ENCODE measurements at regions not wholly inside any gene's neighbourhood (a gene's known extent, or its start where the extent isn't known, plus 50 kb on each side); places are given as distances from the start of the nearest gene placed in this dataset.

DNA sequence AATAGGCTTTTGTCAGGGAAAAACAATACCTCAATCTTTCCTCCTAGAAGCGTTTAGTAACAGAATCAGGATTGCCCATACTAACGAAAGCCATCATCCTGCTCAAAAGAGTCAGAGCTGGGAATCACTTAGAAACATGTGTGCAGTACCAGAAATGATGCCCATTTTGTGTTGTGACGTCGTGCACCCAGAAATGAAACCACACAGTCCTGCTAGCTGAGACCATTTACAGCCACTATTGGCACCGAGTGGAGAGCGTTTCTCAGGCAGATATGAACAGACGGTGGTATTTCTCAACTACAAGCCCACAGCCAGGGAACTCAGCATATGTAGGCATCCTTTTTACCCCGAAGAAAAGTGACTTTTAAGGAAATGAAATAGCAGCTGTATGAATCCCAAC, 284.3 kb upstream of the LRATD1 start:
- Histone ChIP-seq H3K9ac (replicated peaks; ENCODE audit: extremely low read depth, insufficient read depth, low read length) (no peak overlapping the region), H3K4me1 (ENCODE audit: control insufficient read depth, extremely low read depth, insufficient read depth, low read length) (no peaks in the 10 kb centered on the region), H3K79me2 (ENCODE audit: control insufficient read depth, insufficient read depth, low read length) (no peaks in the 10 kb centered on the region), H4K20me1 (replicated peaks; ENCODE audit: control insufficient read depth, extremely low read depth, insufficient read depth, low read length) (no peaks in the 10 kb centered on the region), H3K9me3 (replicated peaks; ENCODE audit: control insufficient read depth, insufficient read depth, low read length) (peaks cover 3% of the 10 kb centered on the region), H3K4me2 (ENCODE audit: insufficient read depth, low read length) (no peak overlapping the region), H3K9me1 (replicated peaks; ENCODE audit: control insufficient read depth, extremely low read depth, insufficient read depth, low read length) (no peaks in the 10 kb centered on the region), H3K27ac (ENCODE audit: insufficient read depth, low read depth, low read length) (no peak overlapping the region), H3K36me3 (ENCODE audit: control insufficient read depth in 2 of 2, extremely low read depth in 1 of 2, insufficient read depth in 2 of 2, low read length in 2 of 2) (no peaks in the 10 kb centered on the region), H2AFZ (ENCODE audit: low read depth, low read length) (no peak overlapping the region), H3K27me3 (ENCODE audit: control insufficient read depth in 2 of 2, insufficient read depth in 2 of 2, low read length in 2 of 2) (no peaks in the 10 kb centered on the region), H3K4me3 (replicated peaks in 1 of 3; ENCODE audit: insufficient read depth in 1 of 3, low read depth in 1 of 3, low read length in 3 of 3) (no peak overlapping the region)
- intact Hi-C loops (cut with micrococcal nuclease) (no loop called here), dilution Hi-C loops (cut with MboI; ENCODE audit: extremely low pct_ligation_motif_present, low sequenced_read_pairs) (no loop called here)
- ChIA-PET POLR2A (no interaction called here), CTCF (no interaction called here)
- no peak for TF ChIP-seq POLR2AphosphoS5 (IDR thresholded peaks at IDR 0.05; ENCODE audit: insufficient read depth, low read depth, low read length)
- TF ChIP-seq POLR2A (IDR thresholded peaks at IDR 0.05; ENCODE audit: low read depth, low read length) = no peak
- TF ChIP-seq, protein P1, sequence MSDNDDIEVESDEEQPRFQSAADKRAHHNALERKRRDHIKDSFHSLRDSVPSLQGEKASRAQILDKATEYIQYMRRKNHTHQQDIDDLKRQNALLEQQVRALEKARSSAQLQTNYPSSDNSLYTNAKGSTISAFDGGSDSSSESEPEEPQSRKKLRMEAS (IDR thresholded peaks at IDR 0.05; ENCODE audit: insufficient read depth, insufficient read length) = no peak
- TF ChIP-seq MYC (IDR thresholded peaks at IDR 0.05; ENCODE audit: low read depth, low read length) = no peak
- no peak for TF ChIP-seq JUN (IDR thresholded peaks at IDR 0.05; ENCODE audit: borderline replicate concordance, insufficient read depth, insufficient read length, low read depth)
- TF ChIP-seq CTCF (IDR thresholded peaks at IDR 0.05; ENCODE audit: extremely low read depth in 1 of 2, insufficient read depth in 1 of 2, low read depth in 1 of 2, low read length in 2 of 2) = no peak
- TF ChIP-seq EZH2 (IDR thresholded peaks at IDR 0.05; ENCODE audit: borderline replicate concordance, low read depth, low read length, severe bottlenecking) = no peak
- no peak for TF ChIP-seq GATA2 (IDR thresholded peaks at IDR 0.05; ENCODE audit: insufficient read depth, insufficient read length, low read depth, low read length)
- no peak for TF ChIP-seq FOS (IDR thresholded peaks at IDR 0.05; ENCODE audit: borderline replicate concordance, insufficient read depth, low read length)
- DNase-seq (ENCODE audit: low read depth, low spot score) (no peak), FAIRE-seq (no peak)
- no TSS peak for BruUV-seq (replicated peaks)

All from endothelial cell of umbilical vein (primary cell).